Renal cortical epithelial cell (primary cell): ENCODE measurements at regions not wholly inside any gene's neighbourhood (a gene's known extent, or its start where the extent isn't known, plus 50 kb on each side); places are given as distances from the start of the nearest gene placed in this dataset.

Experiments used
- DNase-seq: peaks from one replicate; pipeline ENCODE4 v3.0.0-alpha.2; 2011; ENCODE audit warnings: low read depth

DNA sequence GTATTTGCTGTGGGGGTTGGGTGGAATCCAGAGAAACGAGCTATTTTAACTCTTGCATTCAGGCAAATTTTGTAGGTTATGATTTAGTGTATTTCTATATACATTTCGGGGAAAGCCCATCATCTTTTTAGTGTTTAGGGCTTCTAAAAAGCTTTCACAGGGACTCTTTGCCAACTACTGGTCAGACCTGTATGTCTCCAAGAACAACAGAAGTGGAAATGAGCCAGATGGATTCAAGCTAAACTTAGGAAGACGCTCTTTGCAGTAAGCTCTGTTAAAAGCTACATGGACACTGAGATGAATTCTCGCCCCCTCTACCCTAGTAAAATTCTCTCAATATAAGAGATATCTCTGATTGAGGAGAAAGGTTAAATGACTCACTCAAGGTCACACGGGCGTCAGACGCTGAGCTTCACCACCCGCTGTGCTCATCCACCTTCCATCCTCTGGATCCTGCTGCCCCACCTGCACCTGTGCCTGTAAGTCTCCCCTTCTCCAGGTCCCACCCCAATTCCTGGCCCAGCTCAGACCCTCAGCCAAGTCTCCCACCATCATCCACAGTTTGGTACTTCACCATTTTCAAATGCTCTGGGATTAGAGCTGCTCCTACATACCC lies 85.6 kb downstream of the MARCHF4 start:
- DNase-seq = no peak

DNA sequence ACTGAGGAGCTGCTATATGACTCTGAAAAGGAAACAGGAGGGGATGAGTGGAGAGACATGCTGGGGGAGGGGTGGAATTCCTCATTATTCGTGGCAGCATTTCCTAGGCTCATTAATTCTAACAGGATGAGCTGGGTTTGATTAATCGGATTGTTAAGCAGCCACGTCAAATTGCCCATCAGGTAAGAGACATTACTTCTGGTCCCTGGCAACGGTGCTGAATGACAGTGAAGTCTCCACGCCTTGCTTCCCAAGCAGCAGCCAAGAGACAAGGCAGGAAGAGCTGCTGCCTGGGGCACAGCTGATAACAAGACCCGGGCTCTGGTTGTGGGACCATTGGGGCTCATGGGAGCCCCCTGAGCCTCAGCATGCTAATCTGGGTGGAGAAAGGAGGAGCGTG lies 86.6 kb downstream of the MARCHF4 start:
- DNase-seq = peak; percentile 4

DNA sequence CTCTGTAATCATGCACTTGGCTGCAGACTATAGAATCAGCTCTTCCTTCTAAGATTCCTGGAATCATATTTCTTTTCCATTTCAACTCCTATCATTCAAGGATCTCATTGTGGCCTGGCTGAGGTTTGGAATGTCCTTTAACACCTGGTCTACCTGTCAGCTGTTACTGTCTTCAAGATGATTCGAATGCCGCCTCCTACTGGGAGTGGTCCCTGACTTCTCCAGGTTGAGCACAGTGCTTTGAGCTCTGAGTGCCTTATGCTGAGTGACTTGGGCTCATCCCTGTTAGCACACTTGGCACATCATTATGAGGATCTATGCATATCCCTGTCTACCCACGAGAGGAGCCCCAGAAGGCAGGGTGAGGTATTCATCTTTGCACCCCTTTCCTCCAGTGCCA lies 87.6 kb downstream of the MARCHF4 start:
- DNase-seq = no peak

DNA sequence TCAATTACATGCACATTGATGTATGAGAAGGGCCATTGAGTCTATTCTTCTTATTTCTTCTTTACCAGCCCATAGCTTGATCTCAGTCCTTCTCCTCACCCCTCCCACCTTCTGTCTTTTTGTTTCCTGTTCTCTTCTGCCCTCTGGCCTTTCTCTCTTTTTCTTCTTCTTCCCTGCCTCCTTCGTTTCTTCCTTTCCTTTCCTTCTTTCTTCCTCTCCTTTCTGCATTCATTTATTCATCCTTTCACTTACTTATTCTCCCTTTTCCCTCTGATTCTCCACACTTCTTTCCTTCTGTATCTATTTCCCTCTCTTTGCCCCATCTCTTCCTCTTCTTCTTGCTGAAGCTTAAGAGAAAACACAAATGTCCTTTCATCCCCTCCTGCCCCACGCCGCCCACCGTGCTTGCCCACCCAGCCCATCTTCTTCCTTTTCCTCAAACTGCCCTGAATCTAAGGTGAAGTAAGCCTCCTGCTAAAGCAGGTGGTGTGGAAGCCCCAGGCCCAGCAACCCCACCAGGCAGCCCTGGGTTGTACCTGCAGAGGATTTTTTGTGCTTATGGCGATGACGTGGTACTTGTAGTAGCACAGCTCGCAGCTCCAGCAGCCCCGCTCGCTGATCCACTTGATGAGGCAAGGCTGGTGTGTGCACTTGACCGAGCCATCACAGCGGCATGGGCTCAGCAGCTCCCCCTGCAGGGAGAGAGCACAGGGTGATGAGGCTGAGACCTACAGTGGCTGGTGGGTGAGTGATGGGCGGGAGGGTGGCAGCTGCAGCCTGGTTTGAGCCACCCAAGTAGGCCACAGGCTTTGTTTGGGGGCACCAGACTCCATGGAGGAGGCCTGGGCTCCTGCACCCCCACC lies 89.0 kb downstream of the MARCHF4 start:
- no peak for DNase-seq

DNA sequence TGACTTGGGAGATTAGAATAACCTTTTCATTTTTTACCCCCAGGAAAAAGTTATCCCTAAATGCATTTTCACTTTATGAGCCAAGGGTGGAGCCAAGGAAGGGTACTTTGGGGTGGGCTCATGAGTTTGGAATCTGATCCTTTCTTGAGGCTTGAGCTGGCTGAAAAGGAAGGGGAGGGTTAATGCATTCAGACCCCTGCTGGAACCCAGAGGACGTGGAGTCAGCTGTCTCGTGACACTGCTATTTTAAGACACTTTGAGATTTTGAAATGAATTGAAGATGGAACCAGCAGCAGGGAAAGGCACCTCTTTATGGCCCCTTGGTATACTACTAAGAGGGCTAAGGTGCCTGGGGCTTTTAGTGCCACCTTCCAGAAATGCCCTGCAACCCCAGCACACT lies 90.4 kb downstream of the MARCHF4 start:
- no peak for DNase-seq

DNA sequence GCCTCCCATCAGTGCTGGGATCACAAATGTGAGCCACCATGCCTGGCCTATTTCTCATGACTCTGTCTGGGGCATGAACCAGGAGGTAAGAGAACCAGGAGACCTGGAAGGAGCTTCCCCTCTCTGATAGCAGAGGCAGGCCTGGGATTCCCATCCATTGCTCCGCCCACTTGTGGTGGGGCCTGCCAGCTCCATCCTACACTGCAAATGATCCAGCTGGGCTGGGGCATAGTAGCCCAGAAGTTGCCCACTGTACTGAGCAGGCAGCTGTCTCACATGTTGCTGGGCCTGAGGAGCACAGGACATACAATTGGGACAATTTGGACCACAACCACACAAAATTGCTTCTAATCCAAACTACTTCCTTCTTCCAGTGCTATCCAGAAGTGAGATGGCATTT lies 91.0 kb downstream of the MARCHF4 start:
- DNase-seq = no peak

DNA sequence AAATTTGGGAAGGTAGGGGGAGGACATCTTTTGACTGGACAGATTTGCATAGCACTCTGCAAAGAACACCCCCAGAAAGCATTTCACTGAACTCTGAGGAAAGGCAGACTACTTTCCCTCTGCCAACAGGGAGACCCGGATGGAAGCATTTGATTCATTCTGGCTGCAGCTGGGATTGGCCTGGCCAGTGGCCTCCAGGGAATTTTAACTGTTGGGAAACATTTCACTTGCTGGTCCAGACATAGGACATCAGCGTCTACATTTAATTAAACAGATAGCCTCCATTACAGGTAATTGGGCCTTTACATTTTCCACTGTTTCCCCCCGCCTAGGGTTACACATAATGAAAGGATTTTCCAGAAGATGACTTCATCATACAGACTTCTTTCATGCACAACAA lies 92.8 kb downstream of the MARCHF4 start:
- DNase-seq = no peak

DNA sequence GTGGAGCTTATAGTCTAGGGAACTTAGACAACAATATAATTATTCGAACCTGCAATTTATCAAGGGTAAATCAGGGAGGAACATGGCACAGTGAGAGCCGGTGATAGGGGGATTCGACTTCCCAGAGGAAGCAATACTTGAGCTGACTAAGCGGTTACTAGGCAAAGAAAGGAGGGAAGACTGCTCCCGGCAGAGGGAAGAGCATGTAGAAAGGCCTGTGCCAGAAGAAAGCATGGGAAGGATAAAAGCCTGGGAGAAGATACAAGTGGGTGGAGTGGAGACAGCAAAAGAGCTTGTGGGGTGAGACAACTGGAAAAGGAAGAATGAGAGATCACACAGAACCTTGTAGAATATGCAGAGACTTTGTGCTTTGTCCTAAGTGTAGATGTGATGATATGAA lies 93.3 kb downstream of the MARCHF4 start:
- no peak for DNase-seq

DNA sequence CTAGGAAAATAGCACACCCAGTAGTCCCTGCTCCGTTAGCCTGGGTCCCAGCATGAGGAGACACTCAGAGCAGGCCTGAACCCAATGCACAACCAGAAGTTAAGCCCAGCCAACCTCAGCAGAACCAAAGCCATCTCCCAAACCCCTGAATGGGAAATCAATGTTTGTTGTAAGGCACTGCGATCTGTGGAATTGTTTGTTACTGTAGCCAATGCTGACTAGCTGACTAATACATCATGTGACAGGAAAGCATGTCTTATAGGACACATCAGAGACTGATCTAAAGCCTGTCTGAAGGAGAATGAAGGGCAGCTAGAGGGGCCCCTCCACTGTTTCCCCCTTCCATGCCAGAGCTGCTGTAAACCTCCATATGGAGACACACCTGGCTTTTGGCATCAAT lies 96.4 kb downstream of the MARCHF4 start:
- no peak for DNase-seq

DNA sequence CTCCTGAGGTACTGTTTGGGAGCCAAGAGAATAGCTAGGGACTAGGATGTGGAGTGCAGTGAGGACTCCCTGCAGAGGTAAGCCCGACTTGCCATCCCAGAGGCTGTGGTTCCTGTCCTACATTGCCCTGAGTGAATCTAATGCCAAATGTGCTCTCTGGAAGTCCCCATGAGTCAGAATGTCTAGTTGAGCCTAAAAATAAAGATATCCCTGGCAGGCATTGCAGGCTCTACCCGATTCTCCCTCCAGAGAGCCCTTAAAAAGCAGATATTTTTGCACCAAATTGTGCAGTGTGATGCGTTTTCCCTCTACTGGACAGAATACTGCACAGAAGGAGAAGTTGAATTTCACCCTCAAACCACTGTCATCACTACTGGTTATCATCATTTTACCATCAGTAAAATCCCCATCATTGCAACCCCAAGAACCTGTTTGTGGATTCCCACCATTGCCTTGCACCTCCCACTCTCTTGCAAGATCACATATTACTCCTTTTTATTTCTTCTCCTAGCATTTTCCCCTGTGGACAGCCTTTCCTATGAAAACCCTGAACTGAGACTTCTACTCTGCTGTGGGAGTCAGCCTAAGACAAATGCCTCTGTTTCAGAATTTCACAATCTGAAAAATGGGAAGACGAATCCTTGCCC lies 98.0 kb downstream of the MARCHF4 start:
- DNase-seq = no peak

DNA sequence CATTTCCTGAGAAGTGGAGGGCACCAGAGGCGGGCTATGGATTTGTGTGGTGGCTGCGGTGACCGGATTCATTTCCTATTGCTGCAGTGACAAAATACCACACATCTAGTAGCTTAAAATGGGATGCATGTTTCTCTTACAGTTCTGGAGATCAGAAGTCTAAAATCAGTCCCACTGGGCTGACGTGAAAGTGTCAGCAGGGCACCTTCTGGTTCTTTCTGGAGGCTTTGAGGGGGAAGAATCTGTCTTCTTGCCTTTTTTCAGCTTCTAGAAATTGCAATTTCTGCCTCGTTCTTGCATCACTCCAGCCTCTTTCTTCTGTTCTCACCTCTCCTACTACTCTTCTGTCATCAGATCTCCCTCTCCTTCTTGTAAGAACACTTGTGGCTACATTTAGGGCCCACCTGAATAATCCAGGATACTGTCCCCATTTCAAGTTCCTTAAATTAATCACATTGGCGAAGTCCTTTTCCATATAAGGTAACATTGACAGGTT lies 111.2 kb downstream of the MARCHF4 start:
- DNase-seq = no peak

DNA sequence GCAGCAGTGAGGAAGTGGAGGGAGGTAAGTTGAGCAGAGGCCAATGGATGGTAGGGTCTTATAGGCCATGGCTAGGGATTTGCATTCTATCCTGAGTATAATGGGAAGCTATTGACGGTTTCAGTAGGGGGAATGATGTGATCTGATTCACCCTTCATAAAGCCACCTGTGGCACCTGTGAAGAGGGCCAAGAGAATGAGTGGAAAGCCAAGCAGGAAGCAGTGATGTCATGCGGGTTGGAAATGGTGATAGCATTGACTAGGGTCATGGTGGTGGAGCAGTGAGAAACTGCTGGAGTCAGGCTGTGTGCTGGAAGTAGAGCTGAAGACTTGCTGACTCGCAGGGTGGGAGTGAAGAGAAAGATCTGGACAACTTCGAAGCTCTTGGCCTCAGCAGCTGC lies 111.7 kb downstream of the MARCHF4 start:
- no peak for DNase-seq

DNA sequence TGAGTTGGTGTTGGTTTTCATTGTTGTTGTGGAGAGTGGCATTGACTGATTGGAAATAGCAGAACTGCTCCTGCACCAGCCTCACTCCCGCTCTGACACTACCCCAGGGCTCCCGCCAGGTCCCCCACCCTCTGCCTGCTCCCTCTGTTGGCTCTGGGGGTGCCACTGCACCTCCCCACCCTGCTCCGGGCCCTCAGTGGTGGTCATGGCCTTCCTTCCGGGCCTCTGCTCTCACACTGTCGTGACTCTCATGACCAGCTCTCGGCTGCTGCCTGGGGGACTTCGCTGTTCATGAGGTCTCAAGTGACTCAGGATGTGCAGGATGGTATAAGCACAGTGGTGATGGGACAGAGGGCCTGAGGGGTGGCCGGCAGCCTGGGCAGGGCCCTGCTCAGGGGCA lies 113.2 kb downstream of the MARCHF4 start:
- no peak for DNase-seq

DNA sequence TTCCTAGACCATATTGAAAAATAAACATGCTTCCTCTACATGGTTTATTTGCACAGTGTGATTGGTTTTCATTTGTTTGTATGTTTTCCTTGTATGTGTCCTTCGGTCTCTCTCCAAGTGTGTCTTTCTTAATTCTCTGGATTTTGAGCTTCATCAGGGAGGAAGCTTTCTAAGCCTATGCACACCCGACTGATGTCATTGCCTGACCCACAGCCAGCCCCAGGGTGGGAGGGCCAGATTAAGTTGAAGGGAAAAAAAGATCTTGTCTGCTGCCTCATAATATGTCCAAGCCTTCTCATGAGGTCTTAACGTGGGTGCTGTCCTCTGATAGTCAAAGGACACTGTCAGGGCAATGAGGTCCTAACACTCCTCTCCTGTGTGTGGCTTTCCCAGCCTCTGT lies 115.2 kb downstream of the MARCHF4 start:
- DNase-seq = no peak
